ENCODE measurements at regions not wholly inside any gene's neighbourhood (a gene's known extent, or its start where the extent isn't known, plus 50 kb on each side); places are given as distances from the start of the nearest gene placed in this dataset.

DNA sequence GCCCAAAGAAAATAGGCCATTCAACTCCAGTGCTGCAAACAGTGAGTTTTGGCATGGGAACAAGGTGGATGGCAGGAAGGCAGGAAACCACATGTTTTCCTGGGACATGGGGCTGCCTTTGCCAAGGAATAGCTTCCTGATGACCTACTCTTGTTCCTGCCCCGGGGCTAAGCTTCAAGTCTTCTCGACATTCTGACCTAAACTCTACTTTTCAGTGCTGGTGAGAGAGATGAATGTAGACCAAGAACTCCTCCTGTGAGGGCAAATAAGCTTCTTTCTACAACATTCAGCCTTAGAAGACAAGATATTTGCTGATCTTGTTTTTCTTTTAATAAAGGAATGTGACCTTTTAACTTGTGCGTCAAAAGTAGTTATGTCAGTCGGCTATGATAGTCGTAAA, 199.0 kb downstream of the GPR37 start:
- DNase-seq (ENCODE audit: low read depth), result peak; percentile 22
- TF ChIP-seq CTCF (conservative IDR thresholded peaks at IDR 0.05; ENCODE audit: low read depth, low read length), result no peak
- no peak overlapping the region for H3K4me3 ChIP-seq (ENCODE audit: low read depth, low read length)

DNA sequence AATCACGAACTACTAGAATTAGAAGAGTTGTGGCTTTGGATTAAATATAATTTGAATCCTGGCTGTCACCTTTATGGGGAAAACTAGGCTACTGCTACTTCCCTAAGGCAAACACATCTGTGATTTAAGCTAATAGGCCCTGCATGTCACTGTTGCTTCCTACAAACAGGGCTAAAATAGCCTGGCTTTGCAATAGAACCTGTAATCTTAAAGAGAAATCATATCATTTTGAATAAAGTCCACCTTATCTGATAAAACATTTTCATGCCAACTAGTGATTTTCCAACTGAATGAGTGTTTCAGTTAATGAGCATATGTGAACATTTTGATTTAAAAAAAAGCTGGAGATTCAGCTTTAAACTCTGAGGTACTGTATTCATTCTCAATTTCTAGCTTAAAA, 208.0 kb downstream of the GPR37 start:
- DNase-seq (ENCODE audit: low read depth), result no peak
- TF ChIP-seq CTCF (conservative IDR thresholded peaks at IDR 0.05; ENCODE audit: low read depth, low read length), result no peak
- H3K4me3 ChIP-seq (ENCODE audit: low read depth, low read length), result no peak overlapping the region

GRCh38 chr7:124557101-124557500, 208.5 kb downstream of the GPR37 start:
- no peak overlapping the region for H3K4me3 ChIP-seq (ENCODE audit: low read depth, low read length)
- no peak for TF ChIP-seq CTCF (conservative IDR thresholded peaks at IDR 0.05; ENCODE audit: low read depth, low read length)
- no peak for DNase-seq (ENCODE audit: low read depth)

GRCh38 chr7:124553502-124553901, 212.1 kb downstream of the GPR37 start:
- no peak for TF ChIP-seq CTCF (conservative IDR thresholded peaks at IDR 0.05; ENCODE audit: low read depth, low read length)
- DNase-seq (ENCODE audit: low read depth), result no peak
- H3K4me3 ChIP-seq (ENCODE audit: low read depth, low read length), result no peak overlapping the region

GRCh38 chr7:124552217-124552616, 213.4 kb downstream of the GPR37 start:
- no peak overlapping the region for H3K4me3 ChIP-seq (ENCODE audit: low read depth, low read length)
- no peak for DNase-seq (ENCODE audit: low read depth)
- TF ChIP-seq CTCF (conservative IDR thresholded peaks at IDR 0.05; ENCODE audit: low read depth, low read length), result no peak

DNA sequence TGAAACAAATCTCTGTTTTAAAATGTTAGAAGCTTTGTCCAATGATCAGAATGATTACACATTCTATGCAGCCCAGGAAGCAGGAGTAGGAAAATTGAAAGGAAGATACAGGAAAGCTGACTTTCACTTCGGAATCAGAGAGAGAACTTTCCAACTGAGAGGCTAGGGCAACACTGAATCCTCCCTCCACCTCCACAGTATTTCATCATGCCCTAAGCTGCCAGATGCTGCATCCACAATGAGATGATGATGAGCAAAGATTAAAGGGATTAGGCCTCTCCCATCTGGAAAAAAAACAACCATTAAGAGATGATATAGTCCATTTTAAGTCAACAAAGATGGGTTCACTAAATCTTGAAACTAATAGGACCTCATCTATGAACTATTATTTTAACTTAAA, 215.6 kb downstream of the GPR37 start:
- H3K4me3 ChIP-seq (ENCODE audit: low read depth, low read length), result no peak overlapping the region
- TF ChIP-seq CTCF (conservative IDR thresholded peaks at IDR 0.05; ENCODE audit: low read depth, low read length), result no peak

DNA sequence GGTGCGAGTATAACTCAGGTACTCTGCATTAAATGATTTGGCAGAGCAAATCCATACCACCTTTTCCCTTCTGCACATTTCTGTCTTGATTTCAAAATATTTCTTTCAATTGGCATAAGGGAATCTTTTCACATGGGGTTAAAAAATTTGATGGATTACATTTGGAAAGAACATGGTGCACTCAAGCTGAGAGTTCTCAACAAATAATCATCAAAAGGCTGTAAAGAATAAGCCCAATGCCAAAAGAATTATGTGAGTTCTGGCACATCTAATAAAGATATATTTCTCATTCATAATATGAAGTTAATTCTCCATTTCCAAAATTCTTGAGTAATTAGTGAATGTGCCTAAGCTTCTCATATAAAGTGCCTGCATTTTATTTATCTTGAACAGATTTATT, 223.1 kb downstream of the GPR37 start:
- no peak overlapping the region for H3K4me3 ChIP-seq (ENCODE audit: low read depth, low read length)
- TF ChIP-seq CTCF (conservative IDR thresholded peaks at IDR 0.05; ENCODE audit: low read depth, low read length), result no peak
- DNase-seq (ENCODE audit: low read depth), result no peak

More for the DNA sequence above, 215.6 kb downstream of the GPR37 start:
- DNase-seq (ENCODE audit: low read depth), result no peak
